Renal cortical epithelial cell (primary cell): ENCODE measurements at regions not wholly inside any gene's neighbourhood (a gene's known extent, or its start where the extent isn't known, plus 50 kb on each side); places are given as distances from the start of the nearest gene placed in this dataset.

Source experiments
- DNase-seq: peaks from one replicate; pipeline ENCODE4 v3.0.0-alpha.2; 2011; ENCODE audit warnings: low read depth

- DNase-seq, result no peak
Observed at GRCh38 chr1:209421978-209422680, 161.4 kb upstream of the CAMK1G start.

- DNase-seq, result no peak
Observed at GRCh38 chr1:209425959-209426358, 157.6 kb upstream of the CAMK1G start.

GRCh38 chr1:209427277-209427676, 156.2 kb upstream of the CAMK1G start:
- DNase-seq, result no peak

- no peak for DNase-seq
Observed at GRCh38 chr1:209427811-209428210, 155.7 kb upstream of the CAMK1G start.

GRCh38 chr1:209428241-209428921, 155.1 kb upstream of the CAMK1G start:
- DNase-seq, result peak; percentile 19

GRCh38 chr1:209429611-209430010, 153.9 kb upstream of the CAMK1G start:
- no peak for DNase-seq

- DNase-seq, result no peak
Observed at GRCh38 chr1:209430107-209430506, 153.4 kb upstream of the CAMK1G start.

- DNase-seq, result no peak
Observed at GRCh38 chr1:209430821-209431259, 152.7 kb upstream of the CAMK1G start.

- no peak for DNase-seq
Observed at GRCh38 chr1:209431402-209431801, 152.1 kb upstream of the CAMK1G start.

- DNase-seq, result no peak
Observed at GRCh38 chr1:209431813-209432442, 151.6 kb upstream of the CAMK1G start.

- DNase-seq, result no peak
Observed at GRCh38 chr1:209432443-209432825, 151.1 kb upstream of the CAMK1G start.

GRCh38 chr1:209433649-209434031, 149.9 kb upstream of the CAMK1G start:
- DNase-seq, result peak; percentile 55

GRCh38 chr1:209434066-209434465, 149.4 kb upstream of the CAMK1G start:
- peak; percentile 59 for DNase-seq

GRCh38 chr1:209434631-209435217, 148.8 kb upstream of the CAMK1G start:
- no peak for DNase-seq

- DNase-seq, result peak; percentile 77
Observed at GRCh38 chr1:209435654-209436566, 147.6 kb upstream of the CAMK1G start.

GRCh38 chr1:209439828-209440227, 143.7 kb upstream of the CAMK1G start:
- no peak for DNase-seq

- DNase-seq, result no peak
Observed at GRCh38 chr1:209443361-209443931, 140.1 kb upstream of the CAMK1G start.

- no peak for DNase-seq
Observed at GRCh38 chr1:209443975-209444651, 139.4 kb upstream of the CAMK1G start.

- no peak for DNase-seq
Observed at GRCh38 chr1:209444961-209445360, 138.6 kb upstream of the CAMK1G start.

GRCh38 chr1:209445576-209445975, 137.9 kb upstream of the CAMK1G start:
- no peak for DNase-seq

- no peak for DNase-seq
Observed at GRCh38 chr1:209446356-209446755, 137.2 kb upstream of the CAMK1G start.
